MCF 10A (cell line): ENCODE measurements at regions not wholly inside any gene's neighbourhood (a gene's known extent, or its start where the extent isn't known, plus 50 kb on each side); places are given as distances from the start of the nearest gene placed in this dataset.

ENCODE experiments used
- BruUV-seq: library from RNA; stranded (reverse); fragments of 400-500 nt; replicated peaks from 2 replicates; lab custom pipeline; 2021; lab: Mats Ljungman, UMichigan
- CTCF ChIA-PET: fragments of 300-600 bp; sonication (Branson Sonifier 250); formaldehyde crosslinking; extraction: SDS; loops from one replicate; lab custom pipeline; 2021; ENCODE audit warnings: antibody characterized with exemption, inconsistent platforms; lab: Yijun Ruan, JAX
- POLR2A ChIA-PET: fragments of 300-600, 350-650 bp; sonication (Branson Sonifier 250); formaldehyde crosslinking; extraction: SDS; loops from one replicate; lab custom pipeline; 2020; ENCODE audit warnings: antibody characterized with exemption, inconsistent platforms; lab: Yijun Ruan, JAX
- DNase-seq: peaks from one replicate; pipeline ENCODE4 v3.0.0-alpha.2; 2018; ENCODE audit not compliant: unreplicated experiment
- H3K27ac Mint-ChIP-seq: one replicate; pipeline ENCODE4 v1.8.0; 2022; ENCODE audit warnings: mild to moderate bottlenecking, low read depth, mixed read lengths; ENCODE audit not compliant: unreplicated experiment
- H3K27me3 Mint-ChIP-seq: one replicate; pipeline ENCODE4 v1.8.0; 2022; ENCODE audit warnings: mixed read lengths; ENCODE audit not compliant: insufficient read depth, unreplicated experiment
- H3K36me3 Mint-ChIP-seq: one replicate; pipeline ENCODE4 v1.8.0; 2022; ENCODE audit warnings: mild to moderate bottlenecking, moderate library complexity, mixed read lengths; ENCODE audit not compliant: insufficient read depth, unreplicated experiment
- H3K4me1 Mint-ChIP-seq: one replicate; pipeline ENCODE4 v1.8.0; 2022; ENCODE audit warnings: mixed read lengths; ENCODE audit not compliant: insufficient read depth, unreplicated experiment
- H3K4me3 Mint-ChIP-seq: one replicate; pipeline ENCODE4 v1.8.0; 2022; ENCODE audit warnings: mild to moderate bottlenecking, moderate library complexity, mixed read lengths; ENCODE audit not compliant: unreplicated experiment
- H3K9me3 Mint-ChIP-seq: one replicate; pipeline ENCODE4 v1.8.0; 2022; ENCODE audit warnings: mixed read lengths; ENCODE audit not compliant: unreplicated experiment
- intact Hi-C: fragments of 100-400 bp; cut with micrococcal nuclease; formaldehyde crosslinking; loops from 2 replicates; pipeline ENCODE4 v1.14.1; 2022
- TF ChIP-seq, protein P1 (sequence below): fragments of 200-600 bp; IDR thresholded peaks from one replicate; pipeline ENCODE4 v1.8.0; 2022; ENCODE audit warnings: antibody characterized with exemption, mild to moderate bottlenecking; ENCODE audit not compliant: unreplicated experiment

DNA sequence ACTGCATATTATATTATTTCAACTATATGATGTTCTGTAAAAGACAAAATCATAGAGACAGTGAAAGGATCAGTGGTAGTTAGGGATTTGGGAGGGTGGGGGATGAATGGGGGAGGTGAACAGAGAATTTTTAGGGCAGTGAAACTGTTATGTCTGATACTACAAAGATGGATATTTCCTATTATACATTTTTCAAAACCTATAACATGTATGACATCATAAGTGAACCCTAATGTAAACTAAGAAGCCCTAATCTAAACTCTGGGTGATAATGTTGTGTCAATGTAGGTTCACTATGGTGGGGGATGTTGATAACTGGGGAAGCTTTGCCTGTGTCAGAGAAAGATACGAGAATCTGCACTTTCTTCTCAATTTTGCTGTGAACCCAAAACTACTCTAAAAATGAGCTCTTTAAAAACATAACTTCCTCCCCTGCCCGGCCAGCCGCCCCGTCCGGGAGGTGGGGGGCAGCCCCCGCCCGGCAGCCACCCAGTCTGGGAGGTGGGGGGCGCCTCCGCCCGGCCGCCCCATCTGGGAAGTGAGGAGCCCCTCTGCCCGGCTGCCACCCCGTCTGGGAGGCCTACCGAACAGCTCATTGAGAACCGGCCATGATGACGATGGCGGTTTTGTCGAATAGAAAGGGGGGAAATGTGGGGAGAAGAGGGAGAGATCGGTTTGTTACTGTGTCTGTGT, 234.4 kb downstream of the RPIA start:
- Mint-ChIP-seq H3K4me1 (no peaks in the 10 kb centered on the region), H3K4me3 (no peak overlapping the region), H3K9me3 (no peaks in the 10 kb centered on the region), H3K27ac (no peak overlapping the region), H3K36me3 (no peaks in the 10 kb centered on the region), H3K27me3 (peaks cover 89% of the 10 kb centered on the region)
- TF ChIP-seq, protein P1, sequence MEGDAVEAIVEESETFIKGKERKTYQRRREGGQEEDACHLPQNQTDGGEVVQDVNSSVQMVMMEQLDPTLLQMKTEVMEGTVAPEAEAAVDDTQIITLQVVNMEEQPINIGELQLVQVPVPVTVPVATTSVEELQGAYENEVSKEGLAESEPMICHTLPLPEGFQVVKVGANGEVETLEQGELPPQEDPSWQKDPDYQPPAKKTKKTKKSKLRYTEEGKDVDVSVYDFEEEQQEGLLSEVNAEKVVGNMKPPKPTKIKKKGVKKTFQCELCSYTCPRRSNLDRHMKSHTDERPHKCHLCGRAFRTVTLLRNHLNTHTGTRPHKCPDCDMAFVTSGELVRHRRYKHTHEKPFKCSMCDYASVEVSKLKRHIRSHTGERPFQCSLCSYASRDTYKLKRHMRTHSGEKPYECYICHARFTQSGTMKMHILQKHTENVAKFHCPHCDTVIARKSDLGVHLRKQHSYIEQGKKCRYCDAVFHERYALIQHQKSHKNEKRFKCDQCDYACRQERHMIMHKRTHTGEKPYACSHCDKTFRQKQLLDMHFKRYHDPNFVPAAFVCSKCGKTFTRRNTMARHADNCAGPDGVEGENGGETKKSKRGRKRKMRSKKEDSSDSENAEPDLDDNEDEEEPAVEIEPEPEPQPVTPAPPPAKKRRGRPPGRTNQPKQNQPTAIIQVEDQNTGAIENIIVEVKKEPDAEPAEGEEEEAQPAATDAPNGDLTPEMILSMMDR = no peak
- no TSS peak for BruUV-seq
- no peak for DNase-seq
- ChIA-PET POLR2A (interaction anchor here (0.6 kb wide), 1 partner anchor 29 kb away, joined by 3 read pairs; no protein-coding TSS in a partner anchor), CTCF (interaction anchor here (1.5 kb wide), 1 partner anchor 45 kb away, joined by 4 read pairs; no protein-coding TSS in a partner anchor)
- intact Hi-C loops = no loop called here

DNA sequence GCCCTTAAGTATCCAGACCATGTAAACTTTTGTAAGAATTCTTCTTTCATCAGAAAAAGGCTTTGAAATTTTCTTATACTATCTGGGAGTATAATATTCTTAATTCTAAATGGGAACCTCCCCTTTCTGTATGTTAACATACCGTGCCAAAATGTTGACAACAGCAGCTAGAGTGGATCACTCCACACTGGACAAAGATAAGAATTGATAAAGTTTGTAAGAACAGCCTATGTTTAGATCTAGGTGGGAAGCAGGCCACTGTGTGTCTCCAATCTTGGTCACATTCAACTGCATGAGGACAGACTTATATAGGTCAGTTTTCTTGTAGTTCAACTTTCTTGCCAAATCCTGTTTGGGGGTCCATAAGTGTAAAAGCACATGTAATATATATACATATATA, 235.7 kb downstream of the RPIA start:
- no peak for DNase-seq
- POLR2A ChIA-PET = interaction anchor here (0.6 kb wide), 1 partner anchor 24 kb away, joined by 6 read pairs; no protein-coding TSS in a partner anchor
- CTCF ChIA-PET = no interaction called here
- no peak overlapping the region for H3K4me3 Mint-ChIP-seq
- TF ChIP-seq, protein P1 = no peak
- H3K4me1 Mint-ChIP-seq = no peaks in the 10 kb centered on the region
- H3K27me3 Mint-ChIP-seq = peaks cover 90% of the 10 kb centered on the region
- no peaks in the 10 kb centered on the region for H3K9me3 Mint-ChIP-seq
- BruUV-seq = no TSS peak
- H3K27ac Mint-ChIP-seq = no peak overlapping the region
- H3K36me3 Mint-ChIP-seq = no peaks in the 10 kb centered on the region
- intact Hi-C loops = no loop called here

DNA sequence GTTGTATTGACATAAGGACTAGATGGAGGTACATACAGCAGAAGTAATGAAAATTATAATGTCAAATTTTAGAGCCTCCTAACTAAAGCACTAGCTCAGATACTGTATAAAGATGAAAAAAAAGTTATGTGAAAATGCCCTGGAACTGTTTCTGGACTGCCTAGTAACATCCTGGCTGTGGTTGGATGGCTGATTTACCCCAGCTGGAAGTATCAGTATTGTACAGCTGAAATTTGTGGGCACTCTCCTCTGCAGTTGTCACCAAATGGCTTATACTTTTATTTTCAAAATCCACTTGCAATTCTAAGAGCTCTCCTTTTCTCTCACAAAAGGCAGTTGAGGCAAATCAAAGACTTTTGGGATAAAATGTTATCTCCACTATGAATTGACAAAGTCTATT, 239.2 kb downstream of the RPIA start:
- no peak overlapping the region for H3K27ac Mint-ChIP-seq
- H3K36me3 Mint-ChIP-seq = no peaks in the 10 kb centered on the region
- TF ChIP-seq, protein P1 = no peak
- no peaks in the 10 kb centered on the region for H3K9me3 Mint-ChIP-seq
- no peak for DNase-seq
- ChIA-PET CTCF (interaction anchor here (0.8 to 1.6 kb wide), 2 partner anchors 12 to 27 kb away, joined by 3 to 5 read pairs; no protein-coding TSS in a partner anchor), POLR2A (no interaction called here)
- BruUV-seq = no TSS peak
- no peaks in the 10 kb centered on the region for H3K4me1 Mint-ChIP-seq
- no peak overlapping the region for H3K4me3 Mint-ChIP-seq
- intact Hi-C loops = no loop called here
- H3K27me3 Mint-ChIP-seq = peaks cover 67% of the 10 kb centered on the region

DNA sequence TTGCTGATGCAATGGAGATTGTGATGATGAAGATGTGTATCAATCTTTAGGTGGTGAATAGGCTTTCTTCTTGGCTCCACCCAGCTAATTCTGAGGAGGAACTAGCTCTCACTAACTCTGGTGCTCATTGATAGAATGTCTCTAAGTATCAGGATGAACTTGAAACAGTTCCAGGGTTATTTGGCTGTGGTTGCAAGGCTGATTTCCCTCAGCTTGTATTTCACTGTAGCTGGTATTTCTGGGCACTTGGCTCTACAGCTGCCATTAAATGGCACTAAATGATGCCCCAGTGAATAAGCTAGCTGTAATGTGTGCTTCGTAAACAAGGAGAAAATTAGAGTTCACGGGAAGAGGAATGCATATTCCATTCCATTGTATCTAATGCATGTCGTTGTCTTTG, 241.2 kb downstream of the RPIA start:
- DNase-seq = no peak
- no TSS peak for BruUV-seq
- POLR2A ChIA-PET = interaction anchor here (0.7 kb wide), 1 partner anchor 64 kb away, joined by 4 read pairs; no protein-coding TSS in a partner anchor
- no peaks in the 10 kb centered on the region for H3K4me1 Mint-ChIP-seq
- no peak overlapping the region for H3K4me3 Mint-ChIP-seq
- TF ChIP-seq, protein P1 = no peak
- H3K9me3 Mint-ChIP-seq = no peaks in the 10 kb centered on the region
- H3K27me3 Mint-ChIP-seq = peaks cover 57% of the 10 kb centered on the region
- no peak overlapping the region for H3K27ac Mint-ChIP-seq
- CTCF ChIA-PET = interaction anchor here (0.6 to 1.7 kb wide), 2 partner anchors 14 to 298 kb away, joined by 3 to 4 read pairs; no protein-coding TSS in a partner anchor
- intact Hi-C loops = no loop called here
- no peaks in the 10 kb centered on the region for H3K36me3 Mint-ChIP-seq
